Non-pigmented ciliary epithelial cell (primary cell): ENCODE measurements at regions not wholly inside any gene's neighbourhood (a gene's known extent, or its start where the extent isn't known, plus 50 kb on each side); places are given as distances from the start of the nearest gene placed in this dataset.

Source experiments
- DNase-seq: peaks from one replicate; pipeline ENCODE4 v3.0.0-alpha.2; 2010; ENCODE audit warnings: low read depth

DNA sequence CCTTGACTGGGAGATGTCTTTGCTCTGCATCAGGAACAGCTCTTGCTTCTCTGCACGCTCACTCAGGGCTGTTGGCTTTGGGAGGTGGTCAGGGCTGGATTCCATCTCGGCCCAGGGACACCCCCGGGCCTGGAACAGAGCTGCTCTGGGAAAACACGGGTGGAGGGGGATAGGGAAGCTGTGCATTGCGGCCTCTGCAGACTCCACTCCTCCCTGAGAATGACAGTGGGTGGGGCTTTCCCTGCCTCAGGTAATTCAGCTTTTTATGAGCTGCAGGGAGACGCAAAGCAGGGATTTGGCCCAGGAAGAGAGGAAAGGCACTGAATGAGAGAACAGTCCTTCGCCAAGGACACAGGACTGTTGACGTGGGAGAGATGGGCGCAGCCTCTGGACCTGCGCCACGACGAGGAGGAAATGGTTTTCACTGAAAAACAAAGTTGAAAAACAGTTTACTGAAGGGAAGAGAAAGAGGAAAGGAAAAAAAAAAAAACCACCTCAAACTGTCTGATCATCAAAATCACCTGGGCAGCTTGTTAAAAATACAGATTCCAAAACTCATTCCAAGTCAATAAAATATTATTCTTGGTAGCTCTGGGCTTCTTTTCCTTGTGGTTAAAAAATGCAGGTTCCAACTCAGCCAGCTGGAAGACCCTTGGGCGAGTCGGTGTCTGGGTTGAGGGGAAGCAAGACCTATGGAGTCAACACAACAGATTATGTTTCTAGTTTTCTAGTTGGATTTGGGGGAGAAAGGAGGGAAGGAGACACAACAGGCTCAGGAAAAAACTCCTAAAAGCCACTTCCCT is 194.0 kb downstream of the ZFP36L2 start:
- no peak for DNase-seq

DNA sequence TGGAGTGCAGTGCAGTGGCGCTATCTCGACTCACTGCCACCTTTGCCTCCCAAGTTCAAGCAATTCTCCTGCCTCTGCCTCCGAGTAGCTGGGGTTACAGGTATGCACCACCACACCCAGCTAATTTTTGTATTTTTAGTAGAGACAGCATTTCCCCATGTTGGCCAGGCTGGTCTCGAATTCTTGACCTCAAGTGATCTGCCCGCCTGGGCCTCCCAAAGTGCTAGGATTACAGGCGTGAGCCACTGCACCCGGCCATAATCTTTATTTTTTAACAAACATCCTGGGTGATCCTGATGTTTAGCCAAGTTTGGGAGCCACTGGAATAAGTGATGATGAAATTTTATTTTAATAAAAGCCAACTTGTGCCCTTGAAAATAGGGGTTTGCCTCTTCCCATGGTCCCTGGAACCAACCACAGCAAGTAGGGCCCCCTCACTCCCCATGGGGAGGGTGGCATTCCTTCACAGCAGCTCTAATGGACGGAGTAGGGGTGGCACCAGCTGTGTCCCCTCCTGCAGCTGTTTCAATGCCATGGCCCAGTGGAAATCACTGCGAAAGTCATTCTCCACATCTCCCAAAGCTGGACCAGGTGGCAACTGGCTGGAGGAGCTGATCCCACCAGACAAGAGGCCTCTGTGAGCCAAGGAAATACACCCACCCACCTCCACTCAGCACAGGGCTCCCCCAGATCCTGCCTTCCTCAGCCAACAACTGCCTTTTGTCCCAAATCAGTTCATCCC is 194.8 kb downstream of the ZFP36L2 start:
- DNase-seq = no peak

DNA sequence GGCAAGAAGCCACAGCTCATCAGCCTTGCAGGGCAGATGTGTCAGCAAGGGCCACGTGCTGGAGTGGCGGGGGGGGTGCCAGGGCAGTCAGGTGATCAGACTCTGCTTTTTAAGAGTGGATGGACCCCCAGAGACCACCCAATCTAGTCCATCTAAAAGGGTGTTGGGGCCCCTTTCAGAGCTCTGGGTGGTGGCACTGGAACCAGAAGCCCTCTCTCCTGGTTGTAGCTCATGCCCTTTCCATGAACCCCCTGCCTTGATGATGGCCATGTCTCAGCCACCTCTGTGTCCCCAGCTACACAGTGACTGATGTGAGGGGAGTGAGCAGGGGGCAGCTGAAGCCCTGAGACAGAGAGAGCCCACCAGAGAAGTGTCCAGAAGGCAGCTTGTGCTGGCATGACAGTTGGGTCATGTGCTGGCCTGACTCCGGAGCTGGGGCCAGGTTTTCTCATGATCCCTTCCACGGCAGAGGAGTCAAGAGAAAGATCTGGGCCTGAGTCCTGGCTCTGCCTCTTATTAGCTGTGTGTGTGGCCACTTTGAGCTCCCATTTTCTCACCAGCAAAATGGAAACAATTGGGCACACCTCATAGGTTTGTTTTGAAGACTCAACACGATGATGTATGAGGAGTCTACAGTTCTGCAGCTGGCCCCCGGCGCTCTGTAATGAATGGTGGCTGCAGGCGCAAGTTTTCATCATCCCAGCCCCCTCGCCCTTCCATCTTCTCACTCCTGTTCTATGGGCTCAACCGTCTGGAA is 195.7 kb downstream of the ZFP36L2 start:
- DNase-seq = no peak

DNA sequence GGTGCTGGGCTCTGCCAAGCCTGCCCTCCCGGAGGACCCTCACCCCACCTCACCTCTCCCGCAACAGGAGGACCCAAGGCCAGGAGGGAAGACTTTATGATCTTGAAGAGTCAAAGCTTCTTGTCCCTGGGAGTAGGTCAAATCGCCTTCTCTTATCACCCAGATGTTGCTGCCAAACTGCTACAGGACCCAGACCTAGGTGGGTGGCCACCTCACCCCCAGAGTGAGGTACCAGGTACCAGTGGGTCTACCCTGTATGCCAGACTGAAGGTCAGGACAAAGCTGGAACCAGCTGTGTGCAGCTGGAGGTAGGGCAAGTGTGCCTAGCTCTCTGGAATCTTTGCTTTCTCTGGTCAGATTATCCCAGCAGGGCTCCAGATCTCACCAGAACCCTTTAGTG is 197.2 kb downstream of the ZFP36L2 start:
- no peak for DNase-seq

DNA sequence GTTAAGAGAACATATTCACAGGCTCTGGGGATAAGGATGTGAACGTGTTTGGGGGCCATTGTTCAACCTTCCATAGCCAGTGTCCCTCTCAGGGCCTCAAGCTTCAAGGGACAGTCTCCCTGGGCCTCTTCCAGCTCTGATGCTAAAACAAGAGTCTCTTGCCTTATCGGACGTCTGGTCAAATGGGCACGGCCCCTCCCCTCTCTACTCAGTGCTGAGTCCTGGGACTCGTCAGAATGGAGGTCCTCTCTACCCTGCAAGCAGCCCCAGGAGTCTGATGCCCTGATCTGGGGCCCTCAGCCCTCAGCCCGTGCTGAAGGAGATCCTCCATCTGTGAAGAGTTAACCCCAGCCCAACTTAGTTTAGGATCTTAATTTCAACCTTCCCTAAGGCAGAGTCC is 198.2 kb downstream of the ZFP36L2 start:
- no peak for DNase-seq

DNA sequence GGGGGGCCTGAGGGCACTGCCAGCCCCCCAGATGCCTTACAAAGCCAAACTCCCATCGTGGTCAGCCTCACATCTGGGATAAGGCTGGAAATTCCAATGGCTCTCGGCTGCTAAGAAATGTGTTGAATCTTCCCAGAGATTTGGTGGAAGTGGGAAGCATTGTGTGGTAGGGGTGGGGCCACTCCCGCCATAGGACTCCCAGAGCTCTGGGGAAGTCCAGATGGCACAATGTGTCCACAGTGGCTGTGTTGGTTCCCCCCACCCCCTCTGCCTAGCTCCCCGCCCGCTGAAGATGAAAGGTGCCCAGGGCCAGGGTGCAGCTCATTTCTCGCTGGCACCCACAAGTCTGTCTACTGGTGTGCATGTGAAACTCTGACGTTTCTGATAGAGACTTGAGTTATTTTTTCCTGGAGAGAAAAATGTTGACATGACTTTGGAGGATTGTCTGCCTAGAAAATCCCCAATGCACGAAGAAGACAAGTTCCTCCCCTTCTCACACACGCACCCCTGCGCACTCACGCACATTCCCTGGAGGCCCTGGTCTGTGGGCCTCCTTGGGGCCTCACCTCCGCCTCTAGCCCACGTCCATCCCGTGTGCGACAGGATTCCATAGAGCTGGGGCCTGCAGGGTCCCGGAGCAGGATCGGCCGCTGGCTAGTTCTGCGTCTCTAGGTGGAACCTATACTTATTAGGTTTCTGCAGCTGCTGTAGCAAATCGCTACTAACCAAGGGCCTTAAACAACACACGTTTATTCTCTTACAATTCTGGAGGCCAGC is 199.1 kb downstream of the ZFP36L2 start:
- no peak for DNase-seq

DNA sequence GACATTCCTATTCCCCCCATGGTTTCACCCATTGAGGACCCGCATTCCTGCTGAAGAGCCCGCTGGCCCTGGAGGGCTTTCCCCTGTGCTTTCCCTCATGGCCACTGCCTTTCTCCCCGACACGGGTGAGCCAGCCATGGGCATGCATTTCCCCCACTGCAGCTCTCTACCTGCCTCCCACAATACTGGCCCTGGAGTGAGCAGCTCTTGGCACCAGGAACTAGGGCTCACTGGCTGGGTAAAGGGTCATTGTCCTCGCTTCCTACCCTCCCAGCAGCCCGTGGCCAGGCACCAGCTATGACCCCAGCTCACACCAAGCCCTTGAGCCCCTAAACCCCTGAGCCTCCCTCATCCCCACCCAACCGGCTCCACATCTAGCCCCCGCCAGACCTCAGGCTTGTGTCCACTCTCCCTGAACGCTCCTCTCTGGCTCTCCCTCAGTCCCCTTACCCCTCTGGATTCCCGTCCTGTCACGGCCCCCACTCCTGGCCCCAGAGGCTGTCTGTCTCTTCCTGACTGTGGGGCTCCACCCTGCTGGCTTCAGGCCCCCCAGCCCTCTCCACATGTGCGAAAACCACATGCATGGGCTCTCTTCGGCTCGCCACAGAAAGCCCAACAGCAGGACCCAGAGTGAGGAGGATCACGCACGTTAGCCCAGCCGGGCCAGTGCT is 199.8 kb downstream of the ZFP36L2 start:
- DNase-seq = no peak

DNA sequence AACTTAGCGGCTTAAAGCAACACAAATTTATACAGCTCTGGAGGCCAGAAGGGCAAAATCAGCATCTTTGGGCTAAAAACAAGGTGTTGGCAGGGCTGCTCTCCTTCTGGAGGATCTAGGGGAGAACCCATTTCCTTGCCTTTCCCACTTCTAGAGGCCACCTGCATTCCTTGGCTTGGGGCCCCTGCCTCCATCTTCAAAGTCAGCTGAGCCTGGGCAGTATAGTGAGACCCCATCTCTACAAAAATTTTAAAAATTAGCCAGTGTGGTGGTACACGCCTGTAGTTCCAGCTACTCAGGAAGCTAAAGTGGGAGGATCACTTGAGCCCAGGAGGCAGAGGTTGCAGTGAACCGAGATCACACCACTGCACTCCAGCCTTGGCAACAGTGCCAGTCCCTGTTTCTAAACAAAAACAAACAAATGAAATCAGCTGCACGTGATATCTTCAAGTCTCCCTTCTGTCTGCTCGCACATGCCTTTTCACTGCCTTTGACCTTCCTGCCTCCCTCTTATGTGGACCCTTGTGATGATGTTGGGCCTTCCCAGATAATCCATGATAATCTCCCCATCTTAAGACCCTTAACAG is 200.6 kb downstream of the ZFP36L2 start:
- DNase-seq = no peak

DNA sequence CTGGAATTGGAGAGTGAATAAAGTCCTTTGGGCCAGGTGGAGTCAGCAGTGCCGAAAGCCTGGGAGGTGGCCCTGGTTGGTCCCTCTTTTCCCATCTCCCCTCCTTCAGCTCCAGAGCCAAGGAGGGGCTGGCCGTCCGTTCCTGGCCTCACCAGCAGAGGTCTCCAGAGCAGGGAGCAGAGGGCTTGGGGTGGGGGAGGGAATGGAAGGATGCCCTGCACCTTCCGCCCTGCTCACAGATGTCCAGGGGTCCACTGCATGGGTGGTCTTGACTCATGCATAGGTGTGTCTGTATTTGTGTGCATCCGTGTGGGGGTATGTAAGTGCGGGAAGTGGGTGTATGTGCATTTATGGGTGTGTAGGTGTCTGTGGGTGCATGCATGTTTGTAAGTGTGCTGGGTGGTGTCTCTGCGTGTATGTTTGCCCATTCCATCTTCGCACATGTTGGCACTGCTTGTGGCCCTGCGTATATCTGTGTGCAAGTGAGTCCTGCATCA is 201.8 kb downstream of the ZFP36L2 start:
- DNase-seq = no peak

DNA sequence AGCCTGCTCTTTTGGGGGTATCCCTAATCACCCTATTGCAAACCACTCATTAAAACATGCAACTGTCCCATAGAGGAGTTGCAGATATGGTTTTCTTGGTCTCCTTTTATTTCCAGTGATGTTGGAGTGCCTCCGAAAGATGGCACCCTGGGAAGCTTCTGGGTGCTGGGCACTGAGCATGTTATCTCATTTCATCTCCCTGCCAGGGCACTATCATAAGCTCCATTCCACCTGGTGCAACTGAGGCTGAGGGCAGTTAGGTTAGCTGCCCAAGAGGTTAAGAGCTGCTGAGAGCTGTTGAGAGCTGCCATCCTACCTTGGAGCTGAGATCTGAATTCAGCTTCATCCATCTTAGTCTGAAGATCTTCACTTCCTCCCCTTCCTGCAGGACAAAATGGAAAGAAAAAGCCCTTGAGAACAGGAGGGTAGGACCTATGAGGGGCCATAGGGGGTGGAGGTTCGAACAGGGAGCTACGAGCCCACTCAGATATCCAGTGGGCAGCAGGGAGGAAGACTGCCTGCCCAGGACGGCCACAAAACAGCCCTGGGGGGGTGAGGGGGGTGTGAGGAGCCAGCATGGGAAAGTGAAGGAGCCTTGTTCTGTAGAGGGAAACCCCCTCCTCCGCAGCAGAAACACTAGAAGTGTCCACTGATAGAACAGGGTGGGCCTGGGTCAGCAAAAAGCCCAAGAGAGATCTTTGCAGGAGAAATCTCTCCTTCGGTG is 202.5 kb downstream of the ZFP36L2 start:
- no peak for DNase-seq

DNA sequence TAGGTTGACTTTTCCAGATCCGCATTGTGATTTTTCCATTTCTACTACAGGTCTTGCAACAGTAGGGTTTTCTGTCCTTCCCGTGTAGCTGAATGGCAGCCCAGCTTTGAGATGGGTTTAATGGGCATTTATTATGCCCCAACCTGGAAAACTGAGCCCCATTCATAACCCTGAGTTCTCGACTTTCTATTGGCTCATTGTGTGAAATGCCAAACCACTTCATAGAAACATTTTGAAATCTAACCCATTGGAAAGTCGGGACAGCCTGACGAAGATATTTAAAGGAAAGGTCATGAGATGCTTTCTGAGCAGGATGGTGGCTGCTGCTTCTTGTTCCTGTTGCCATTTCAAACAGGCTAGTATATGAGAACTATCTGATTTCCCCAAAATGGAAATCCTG is 203.5 kb downstream of the ZFP36L2 start:
- no peak for DNase-seq

DNA sequence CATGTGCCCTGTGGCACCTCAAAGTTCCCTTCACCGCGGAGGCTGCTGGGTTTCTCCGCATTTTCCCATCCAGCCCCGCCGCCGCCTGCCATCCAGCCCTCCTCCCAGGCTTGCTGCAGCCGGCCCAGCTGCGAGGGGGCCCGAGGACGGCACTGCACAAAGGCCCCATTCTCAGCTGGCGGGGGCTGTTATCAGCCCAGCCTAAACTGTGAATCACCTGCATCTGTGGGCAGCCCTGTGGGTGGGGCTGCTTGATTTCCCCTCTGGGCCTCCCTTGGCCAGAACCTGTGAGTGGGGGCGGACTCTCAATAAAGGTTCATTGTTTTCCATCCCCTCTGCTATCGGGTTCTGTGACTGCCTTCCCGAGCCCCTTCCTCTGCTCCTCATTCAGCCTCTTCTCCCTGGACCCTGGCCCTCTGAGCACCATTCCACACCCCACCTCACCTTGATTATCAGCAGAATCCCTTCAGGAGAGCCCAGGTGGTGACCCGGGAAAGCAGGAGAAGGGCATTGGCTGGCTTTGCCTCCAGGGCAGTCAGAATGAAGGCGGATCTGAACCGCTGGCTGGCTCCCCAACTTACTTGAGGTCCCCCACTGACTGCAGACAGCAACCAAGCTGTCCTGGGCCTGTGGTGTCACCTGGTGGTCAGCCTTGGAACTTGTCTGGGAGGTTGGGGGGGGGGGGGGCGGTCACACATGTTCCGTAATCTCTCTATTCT is 204.5 kb downstream of the ZFP36L2 start:
- no peak for DNase-seq

DNA sequence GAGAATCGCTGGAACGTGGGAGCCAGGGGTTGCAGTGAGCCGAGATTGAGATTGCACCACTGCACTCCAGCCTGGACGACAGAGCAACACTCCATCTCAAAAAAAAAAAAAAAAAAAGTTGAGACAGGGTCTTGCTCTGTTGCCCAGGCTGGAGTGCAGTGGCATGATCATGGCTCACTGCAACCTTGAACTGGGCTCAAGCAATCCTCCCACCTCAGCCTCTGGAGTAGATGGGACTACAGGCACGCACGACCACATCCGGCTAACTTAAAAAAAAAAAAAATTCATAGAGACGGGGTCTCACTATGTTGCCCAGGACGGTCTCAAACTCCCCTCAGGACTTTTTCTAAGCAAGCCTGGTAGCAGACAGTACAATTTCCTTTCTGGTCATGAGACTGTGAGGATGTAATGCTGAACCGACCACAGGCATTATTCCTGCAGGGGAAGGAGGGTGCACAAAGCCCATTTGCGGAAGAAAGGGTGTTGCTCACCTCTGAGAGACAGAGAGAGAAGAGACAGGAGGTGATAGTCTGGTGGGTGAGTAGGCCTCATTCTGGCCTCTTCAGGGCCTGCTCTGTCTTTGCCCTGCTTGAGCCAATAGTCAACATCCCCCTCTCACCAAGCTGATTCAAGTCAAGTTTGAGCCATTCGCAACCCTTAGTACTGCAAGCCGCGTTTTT is 205.3 kb downstream of the ZFP36L2 start:
- DNase-seq = no peak

DNA sequence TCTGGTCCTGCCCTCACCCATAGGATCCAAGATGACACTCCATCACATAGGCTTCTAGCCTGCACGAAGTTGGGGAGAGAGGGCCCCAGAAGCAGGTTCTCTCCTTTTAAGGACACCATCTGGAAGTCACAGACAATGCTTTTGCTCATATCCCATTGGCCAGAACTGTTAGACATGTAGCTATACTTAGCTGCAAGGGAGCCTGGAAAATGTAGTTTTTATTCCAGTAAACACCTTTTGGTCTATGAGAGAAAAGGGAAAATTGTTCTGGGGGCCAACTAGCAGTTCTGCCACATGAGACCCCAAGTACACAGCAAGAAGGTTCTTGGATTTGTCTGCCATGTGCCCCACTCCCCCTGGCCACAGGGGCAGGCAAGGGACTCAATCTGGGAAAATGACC is 206.1 kb downstream of the ZFP36L2 start:
- no peak for DNase-seq

DNA sequence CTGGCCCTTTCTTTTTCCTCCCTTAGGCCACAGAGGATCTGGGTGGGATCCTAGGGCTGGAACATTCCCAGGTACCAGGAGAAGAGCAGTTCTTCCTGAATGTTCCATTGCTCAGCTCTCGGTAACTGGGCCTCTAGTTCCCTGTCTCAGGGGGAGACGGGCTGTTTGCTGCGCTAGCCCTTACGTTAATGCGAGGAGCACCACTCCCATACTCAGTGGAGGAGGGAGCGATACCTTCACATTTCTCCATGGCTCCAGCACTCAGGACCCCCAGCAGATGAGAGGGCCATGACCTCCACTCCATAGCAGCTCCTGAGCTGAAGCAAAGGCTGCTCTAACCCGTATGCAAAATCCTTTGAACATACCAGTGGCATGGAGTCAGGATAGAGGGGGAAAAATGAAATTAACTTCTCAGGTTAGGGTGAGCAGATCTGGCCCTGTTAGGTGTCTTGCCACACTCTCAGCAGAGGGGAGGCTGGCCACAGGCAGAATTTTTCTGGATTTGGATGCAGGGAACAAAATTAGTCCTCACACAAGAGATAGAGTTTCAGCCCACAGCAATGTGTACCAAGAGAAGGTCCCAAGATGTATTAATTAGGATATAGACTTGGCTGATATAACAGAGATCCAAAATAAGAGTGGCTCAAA is 206.7 kb downstream of the ZFP36L2 start:
- no peak for DNase-seq

DNA sequence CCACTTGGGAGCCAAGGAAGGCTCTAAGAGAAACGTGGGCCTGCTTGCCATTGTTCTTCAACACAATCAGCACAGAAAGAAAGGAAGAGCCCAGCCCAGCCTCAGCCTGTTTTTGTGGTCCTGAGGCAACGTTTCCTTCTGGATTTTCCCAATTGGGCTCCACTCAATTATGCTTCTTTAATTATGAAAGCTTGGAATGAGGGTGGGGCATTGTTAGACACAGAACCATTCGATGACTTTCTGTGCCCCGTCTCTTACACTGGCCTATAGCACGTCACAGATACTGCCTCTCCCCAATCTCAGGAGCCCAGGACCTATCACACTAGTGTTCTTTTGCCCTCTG is 207.4 kb downstream of the ZFP36L2 start:
- DNase-seq = no peak

DNA sequence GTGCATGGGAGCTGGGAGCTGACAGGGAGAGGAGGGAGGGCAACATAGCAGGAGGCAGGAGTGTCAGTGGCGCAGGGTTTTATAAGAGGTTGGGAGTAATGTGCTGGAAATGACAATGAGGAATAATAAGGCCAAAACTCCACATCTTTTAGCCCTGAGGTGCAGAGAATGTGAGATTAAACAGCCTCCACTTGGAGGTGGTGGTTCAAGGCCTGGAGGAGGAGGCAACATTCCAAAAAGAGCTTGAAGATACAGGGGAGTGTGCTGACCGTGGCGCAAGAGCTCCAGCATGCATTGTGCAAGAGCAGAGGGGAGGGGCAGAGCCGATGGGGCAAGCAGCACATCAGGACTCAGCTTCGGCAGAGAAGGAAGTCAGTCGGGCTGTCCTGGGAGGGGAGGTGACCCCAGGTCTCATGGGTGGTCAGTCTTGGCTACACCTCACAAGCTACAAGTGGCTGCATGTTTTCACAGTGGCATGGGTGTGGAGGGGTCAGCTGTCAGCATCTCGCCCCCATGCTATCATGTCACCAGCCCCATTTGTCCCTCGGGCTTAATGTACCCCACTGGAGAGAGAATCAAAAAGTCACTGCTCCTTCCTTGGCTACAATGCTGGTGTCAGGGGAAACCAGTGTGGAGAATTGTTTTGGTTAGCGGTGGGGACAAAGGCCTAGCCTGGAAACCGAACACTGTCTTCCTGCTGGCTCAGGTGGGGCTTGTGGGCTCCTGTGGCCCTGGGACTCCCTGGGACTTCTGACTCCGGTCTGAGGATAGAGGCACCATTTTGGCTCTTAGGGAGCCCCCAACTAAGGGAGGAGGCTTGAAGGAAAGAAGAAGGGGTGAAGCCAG is 208.0 kb downstream of the ZFP36L2 start:
- peak; percentile 41 for DNase-seq
